GM18861 (cell line): ENCODE measurements at regions not wholly inside any gene's neighbourhood (a gene's known extent, or its start where the extent isn't known, plus 50 kb on each side); places are given as distances from the start of the nearest gene placed in this dataset.
"Not testable (repeated sequence)": the region's sequence is repeated elsewhere in the genome, so short reads cannot be mapped to it uniquely, and the experiment has no call there.

Source experiments
- ATAC-seq: cut with Tn5 transposase; IDR thresholded peaks from one replicate; pipeline ENCODE4 v1.9.1; 2021; ENCODE audit not compliant: unreplicated experiment

- no peak for ATAC-seq
These were observed 1138.1 kb upstream of the CHAC2 start for GRCh38 chr2:52629531-52629930.

DNA sequence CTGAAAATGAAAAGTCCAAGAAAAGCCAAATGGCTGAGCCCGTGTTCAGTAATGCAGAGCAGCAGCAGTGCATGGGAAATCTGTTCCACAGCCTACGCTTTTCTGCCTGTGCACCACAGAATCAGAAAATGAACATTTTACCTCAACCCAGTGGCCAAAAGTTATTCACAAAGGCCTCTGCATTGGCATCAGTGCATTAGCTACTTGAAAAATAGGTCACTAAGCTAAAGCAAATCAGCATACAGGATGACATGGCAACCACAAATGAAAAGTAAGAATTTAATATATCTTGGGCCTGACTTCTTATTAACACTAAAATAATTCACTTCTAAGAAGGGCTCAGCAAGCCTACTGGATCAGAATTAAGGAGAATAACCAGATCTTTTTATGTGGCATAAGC is 1145.3 kb upstream of the CHAC2 start:
- ATAC-seq, result no peak

GRCh38 chr2:52613064-52613463 is 1154.5 kb upstream of the CHAC2 start:
- no peak for ATAC-seq

- ATAC-seq, result no peak
These were observed 1155.8 kb upstream of the CHAC2 start for GRCh38 chr2:52611759-52612158.

DNA sequence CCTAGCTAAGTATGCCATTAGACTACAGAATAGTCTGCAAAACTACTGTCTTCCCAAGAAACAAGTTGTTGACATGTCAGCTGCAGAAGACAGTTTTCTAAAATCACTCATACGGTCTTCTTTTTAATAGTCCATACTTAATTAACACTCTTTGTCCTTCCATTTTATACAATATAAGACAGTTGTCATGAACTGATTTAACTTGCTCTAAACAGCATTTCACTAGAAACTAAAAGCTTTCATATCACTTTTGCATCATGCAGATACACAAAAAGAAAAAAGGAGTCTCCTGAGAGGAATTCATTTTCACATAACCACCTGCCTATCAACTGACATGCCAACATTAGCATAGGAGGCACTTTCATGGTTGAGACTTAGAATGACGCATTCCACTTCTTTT is 1159.6 kb upstream of the CHAC2 start:
- no peak for ATAC-seq

DNA sequence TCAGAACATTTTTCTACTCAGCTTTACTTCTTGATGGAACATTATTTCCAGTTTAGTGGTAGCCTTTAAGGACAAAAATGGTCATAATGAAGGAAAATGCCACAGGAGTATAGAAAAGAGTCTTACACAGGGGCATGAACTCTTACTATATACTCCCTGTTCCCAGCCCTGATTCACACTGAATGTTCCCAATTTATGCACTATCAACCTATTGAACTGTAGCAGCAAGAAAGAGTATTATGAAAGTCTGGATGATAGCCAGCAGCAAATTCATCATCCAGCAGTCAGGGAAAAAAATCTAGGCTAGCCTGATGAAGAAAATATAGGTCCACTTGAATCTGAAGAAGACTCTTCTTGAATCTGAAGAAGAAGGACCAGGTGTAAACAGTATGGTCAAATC is 1170.3 kb upstream of the CHAC2 start:
- ATAC-seq, result no peak

- ATAC-seq, result no peak
These were observed 1173.6 kb upstream of the CHAC2 start for GRCh38 chr2:52594026-52594425.

DNA sequence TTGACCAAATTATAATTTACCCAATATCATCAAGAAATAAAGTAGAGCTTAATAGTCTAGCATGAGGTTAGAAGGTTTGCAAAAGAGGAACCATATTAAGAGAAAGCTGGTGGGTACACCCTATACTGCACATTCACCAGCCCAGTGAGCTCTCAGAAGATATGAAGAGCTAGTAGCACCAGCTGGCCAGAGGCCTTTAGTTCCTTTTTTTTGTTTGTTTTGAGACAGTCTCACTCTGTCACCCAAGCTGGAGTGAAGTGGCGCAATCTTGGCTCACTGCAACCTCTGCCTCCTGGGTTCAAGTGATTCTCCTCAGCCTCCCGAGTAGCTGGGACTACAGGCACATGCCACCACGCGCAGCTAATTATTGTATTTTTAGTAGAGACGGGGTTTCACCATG is 1183.5 kb upstream of the CHAC2 start:
- ATAC-seq, result not testable (repeated sequence)

DNA sequence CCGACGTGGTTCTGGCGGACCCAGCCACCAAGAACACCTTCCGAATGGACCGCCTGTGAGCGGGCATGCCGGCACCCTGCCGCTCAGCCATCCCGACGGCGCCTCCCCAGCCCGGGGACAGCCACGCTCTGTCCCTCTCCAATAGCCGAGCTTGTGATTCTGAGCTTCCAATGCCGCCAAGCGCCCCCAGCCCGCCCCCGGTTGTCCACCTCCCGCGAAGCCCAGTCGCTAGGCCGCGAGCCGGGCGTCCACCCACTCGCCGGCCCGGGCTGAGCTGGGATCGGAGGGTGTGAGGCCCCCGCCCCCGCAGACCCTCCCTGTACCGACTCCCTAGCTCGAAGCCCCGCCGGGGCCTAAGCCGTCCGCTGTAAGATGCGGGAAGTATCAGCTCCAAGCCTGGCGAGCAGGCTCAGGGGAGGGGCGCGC is 1195.1 kb upstream of the CHAC2 start:
- no peak for ATAC-seq

GRCh38 chr2:52571380-52572347 is 1195.9 kb upstream of the CHAC2 start:
- ATAC-seq, result no peak

GRCh38 chr2:52570716-52571115 is 1196.9 kb upstream of the CHAC2 start:
- ATAC-seq, result no peak

DNA sequence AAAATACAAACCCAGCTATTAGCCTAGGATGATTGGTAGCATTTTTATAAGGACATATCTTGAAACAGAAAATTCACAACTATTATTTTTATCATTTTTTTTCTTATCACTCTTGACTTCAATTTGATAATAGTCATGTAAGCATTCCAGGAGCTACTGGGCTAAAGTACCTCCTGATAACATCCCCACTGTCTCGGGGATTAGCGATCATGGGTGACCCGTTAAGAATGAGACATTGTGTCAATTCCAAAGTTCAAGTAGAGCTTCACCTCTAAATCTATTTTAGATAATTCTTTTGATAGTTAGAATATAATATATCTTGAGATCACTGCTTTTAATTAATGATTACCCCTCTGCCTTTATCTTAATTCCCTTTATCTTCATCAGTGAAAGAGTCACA is 1204.5 kb upstream of the CHAC2 start:
- no peak for ATAC-seq

DNA sequence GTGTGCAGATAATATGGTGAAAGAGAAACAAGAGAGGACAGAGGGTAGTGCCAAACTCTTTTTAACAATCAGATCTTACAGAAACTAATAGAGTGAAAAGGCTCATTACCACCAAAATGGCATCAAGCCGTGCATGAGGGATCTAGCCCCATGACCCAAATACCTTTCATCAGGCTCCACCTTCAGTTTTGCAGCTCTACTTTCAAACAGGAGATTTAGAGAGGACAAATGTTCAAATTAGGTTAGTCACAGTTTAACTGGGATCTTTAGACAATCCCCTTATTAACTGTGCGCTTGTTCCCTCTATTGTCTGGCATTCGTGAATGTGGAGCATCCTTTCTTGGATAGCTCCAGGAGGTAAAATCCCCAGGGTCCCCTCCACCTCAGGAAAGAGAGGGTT is 1209.3 kb upstream of the CHAC2 start:
- no peak for ATAC-seq

GRCh38 chr2:52542297-52542696 is 1225.3 kb upstream of the CHAC2 start:
- ATAC-seq, result no peak

DNA sequence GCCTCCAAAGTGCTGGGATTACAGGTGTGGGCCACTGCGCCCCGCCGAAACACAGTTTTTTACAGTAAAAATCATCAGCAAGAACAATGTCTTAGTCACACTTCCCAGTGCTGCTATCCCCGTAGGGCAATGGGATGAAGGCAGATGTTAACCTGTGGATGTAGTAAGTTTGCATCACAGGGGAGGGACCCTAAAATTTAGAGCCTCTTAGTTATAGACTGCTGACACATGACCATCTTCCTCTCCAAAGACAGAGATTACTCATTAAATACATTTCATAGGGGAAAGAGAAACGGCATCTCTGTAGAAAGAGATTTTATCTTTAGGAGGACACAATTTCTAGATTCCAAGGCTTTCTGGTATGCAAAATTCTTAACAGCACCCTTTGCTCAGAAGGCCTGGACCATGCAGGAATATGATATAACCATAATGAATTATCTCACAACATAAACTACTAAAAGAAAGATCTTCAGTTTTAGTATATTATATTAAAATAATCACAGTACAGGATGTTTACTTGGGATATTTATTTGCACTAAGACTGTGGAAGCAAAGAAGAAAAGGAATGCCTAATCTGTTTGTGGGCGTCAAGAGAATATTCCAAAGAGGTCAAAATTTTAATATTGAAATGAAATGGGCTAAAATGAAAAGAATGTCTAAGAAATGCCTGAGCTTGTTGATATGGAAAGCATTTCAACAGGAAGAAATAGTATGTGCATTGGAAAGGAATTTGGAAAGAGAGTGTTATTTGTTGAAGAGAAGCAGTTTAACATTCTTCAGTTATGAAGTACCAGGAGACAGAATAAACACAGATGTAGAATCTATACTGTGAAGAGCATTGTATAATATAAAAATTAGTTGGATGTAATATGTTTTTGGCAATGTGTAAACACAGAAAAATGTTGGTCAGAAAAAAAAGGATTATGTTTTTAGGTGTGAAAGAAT is 1228.3 kb upstream of the CHAC2 start:
- ATAC-seq, result no peak

GRCh38 chr2:52537588-52537987 is 1230.0 kb upstream of the CHAC2 start:
- no peak for ATAC-seq

GRCh38 chr2:52536929-52537460 is 1230.6 kb upstream of the CHAC2 start:
- no peak for ATAC-seq

DNA sequence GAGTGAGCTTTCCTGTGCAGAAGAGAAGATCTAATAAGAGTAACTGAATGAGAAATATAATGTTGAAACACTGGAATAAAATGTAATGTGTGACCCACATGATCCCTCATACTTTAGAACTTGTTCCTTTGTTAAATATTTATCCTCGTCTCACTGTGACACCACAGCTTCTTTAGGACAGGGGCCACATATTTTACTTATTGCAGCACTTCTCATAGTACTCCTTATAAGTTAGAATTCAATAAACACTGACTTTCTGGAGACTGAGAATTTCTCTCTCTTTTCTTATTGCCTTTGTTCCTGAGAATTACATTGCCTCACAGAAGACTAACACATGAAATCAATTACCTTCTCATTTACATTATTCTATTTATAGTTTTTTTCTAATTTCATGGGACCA is 1234.6 kb upstream of the CHAC2 start:
- no peak for ATAC-seq

DNA sequence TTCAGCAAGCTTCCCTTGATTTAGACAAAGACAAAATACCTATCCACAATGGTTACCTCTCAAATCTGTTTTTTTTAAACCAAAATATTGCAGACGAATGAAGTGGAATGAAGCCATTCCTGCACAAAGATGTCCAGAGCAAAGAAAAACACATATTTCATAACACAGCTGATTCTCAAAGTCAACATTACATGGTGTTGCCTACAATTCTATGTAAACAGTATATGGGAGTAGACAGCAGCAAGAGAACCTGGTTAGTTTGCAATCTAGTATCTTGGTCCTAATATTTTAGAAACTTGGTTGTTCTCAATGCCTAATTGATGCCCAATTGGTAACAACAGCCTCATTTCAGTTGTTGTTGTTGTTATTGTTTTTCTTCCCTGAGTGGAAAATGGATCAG is 1240.9 kb upstream of the CHAC2 start:
- no peak for ATAC-seq

- ATAC-seq, result no peak
These were observed 1247.0 kb upstream of the CHAC2 start for GRCh38 chr2:52520644-52521043.

- no peak for ATAC-seq
These were observed 1248.9 kb upstream of the CHAC2 start for GRCh38 chr2:52518678-52519077.
